Sigmoid colon (tissue), 4 donors: ENCODE measurements at regions not wholly inside any gene's neighbourhood (a gene's known extent, or its start where the extent isn't known, plus 50 kb on each side); places are given as distances from the start of the nearest gene placed in this dataset.

Experiments used
- POLR2A ChIP-seq, 2 donors: fragments of 450-650 bp; IDR thresholded peaks; one replicate each; pipeline ENCODE4 v1.6.1; 2016; ENCODE audit warnings: antibody characterized with exemption in 2 of 2, mild to moderate bottlenecking in 2 of 2, moderate library complexity in 2 of 2
- POLR2AphosphoS5 ChIP-seq, 4 donors: sonication (generic); formaldehyde crosslinking; IDR thresholded peaks; one replicate each; pipeline ENCODE4 v1.6.1; 2017; ENCODE audit warnings: antibody characterized with exemption in 4 of 4
- TF ChIP-seq, protein P1 (sequence below), 4 experiments: fragments of 450-650 bp in 3 of 4; fragments of 200-600 bp in 1 of 4; IDR thresholded peaks; one replicate each; pipeline ENCODE4 v1.5.1; 2016 to 2019; ENCODE audit warnings: antibody characterized with exemption in 4 of 4, mild to moderate bottlenecking in 3 of 4, moderate library complexity in 2 of 4

DNA sequence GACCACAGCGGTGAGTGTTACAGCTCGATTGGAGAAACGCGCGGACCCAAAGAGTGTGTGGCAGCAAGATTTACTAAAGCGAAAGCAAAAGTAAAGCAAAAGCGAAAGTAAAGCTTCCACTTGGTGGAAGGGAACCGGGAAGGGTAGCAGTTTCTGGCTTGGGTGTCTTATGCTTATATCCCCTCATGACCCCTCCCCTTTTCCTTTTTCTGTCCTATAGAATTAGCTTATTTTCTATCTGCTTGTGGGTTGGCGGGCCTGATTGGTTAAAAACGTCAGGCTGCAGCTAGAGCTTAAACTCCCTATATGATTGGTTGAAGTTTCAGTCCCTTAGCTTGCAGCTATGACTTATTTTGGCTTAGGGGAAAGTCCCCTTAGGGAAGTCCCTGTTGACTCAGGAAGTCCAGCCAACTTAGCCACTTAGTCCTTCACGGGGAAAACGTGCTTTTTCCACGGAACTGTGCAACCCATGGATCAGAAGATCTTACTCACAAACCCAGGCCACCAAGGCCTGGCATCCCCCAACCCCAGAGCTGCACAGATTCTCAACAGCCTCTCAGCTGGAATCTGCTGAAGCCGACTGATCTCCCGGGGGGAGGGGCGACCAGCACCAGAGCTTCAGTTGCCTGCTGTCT, 114.2 kb upstream of the ADAMTS16 start:
- TF ChIP-seq POLR2AphosphoS5 (IDR thresholded peaks at IDR 0.05) (no peak), POLR2A (IDR thresholded peaks at IDR 0.05) (no peak)
- TF ChIP-seq, protein P1, sequence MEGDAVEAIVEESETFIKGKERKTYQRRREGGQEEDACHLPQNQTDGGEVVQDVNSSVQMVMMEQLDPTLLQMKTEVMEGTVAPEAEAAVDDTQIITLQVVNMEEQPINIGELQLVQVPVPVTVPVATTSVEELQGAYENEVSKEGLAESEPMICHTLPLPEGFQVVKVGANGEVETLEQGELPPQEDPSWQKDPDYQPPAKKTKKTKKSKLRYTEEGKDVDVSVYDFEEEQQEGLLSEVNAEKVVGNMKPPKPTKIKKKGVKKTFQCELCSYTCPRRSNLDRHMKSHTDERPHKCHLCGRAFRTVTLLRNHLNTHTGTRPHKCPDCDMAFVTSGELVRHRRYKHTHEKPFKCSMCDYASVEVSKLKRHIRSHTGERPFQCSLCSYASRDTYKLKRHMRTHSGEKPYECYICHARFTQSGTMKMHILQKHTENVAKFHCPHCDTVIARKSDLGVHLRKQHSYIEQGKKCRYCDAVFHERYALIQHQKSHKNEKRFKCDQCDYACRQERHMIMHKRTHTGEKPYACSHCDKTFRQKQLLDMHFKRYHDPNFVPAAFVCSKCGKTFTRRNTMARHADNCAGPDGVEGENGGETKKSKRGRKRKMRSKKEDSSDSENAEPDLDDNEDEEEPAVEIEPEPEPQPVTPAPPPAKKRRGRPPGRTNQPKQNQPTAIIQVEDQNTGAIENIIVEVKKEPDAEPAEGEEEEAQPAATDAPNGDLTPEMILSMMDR (IDR thresholded peaks at IDR 0.05): no peak
